Lung (tissue), 11 donors: ENCODE measurements at regions not wholly inside any gene's neighbourhood (a gene's known extent, or its start where the extent isn't known, plus 50 kb on each side); places are given as distances from the start of the nearest gene placed in this dataset.

Experiments
- ATAC-seq: fragments of 200-7000 bp; cut with Tn5 transposase; one replicate; pipeline ENCODE4 v1.9.1; 2020; ENCODE audit warnings: moderate number of reproducible peaks; ENCODE audit not compliant: insufficient read depth, low FRiP score
- DNase-seq, 3 donors: peaks; one replicate each; pipeline ENCODE4 v3.0.0-alpha.2; 2013 to 2017
- H3K27ac ChIP-seq, 2 donors: one replicate each; pipeline ENCODE4 v1.5.1; 2013; ENCODE audit warnings: mild to moderate bottlenecking in 2 of 2, moderate library complexity in 2 of 2, control low read depth in 1 of 2, inconsistent platforms in 1 of 2, low read depth in 1 of 2, low read length in 1 of 2
- H3K27me3 ChIP-seq, 3 donors: one replicate each; pipeline ENCODE4 v1.5.1; 2013; ENCODE audit warnings: low read length in 2 of 3; ENCODE audit not compliant: control insufficient read depth in 3 of 3, insufficient read depth in 3 of 3
- H3K36me3 ChIP-seq, 4 donors: one replicate each; pipeline ENCODE4 v1.5.1; 2013; ENCODE audit warnings: low read length in 4 of 4, mild to moderate bottlenecking in 1 of 4, moderate library complexity in 1 of 4; ENCODE audit not compliant: control insufficient read depth in 4 of 4, insufficient read depth in 4 of 4
- H3K4me1 ChIP-seq, 5 donors: one replicate each; pipeline ENCODE4 v1.5.1; 2013; ENCODE audit warnings: low read length in 5 of 5, mild to moderate bottlenecking in 2 of 5, moderate library complexity in 1 of 5; ENCODE audit not compliant: control insufficient read depth in 5 of 5, insufficient read depth in 5 of 5
- H3K4me3 ChIP-seq: one replicate; pipeline ENCODE4 v1.5.1; 2013; ENCODE audit warnings: mild to moderate bottlenecking, control low read depth, moderate library complexity
- H3K9ac ChIP-seq, 2 donors: one replicate each; pipeline ENCODE4 v1.5.1; 2013; ENCODE audit warnings: low read length in 2 of 2, control low read depth in 1 of 2; ENCODE audit not compliant: insufficient read depth in 1 of 2
- H3K9me3 ChIP-seq, 4 donors: one replicate each; pipeline ENCODE4 v1.5.1; 2013; ENCODE audit warnings: low read length in 3 of 4, mild to moderate bottlenecking in 1 of 4, moderate library complexity in 1 of 4; ENCODE audit not compliant: control insufficient read depth in 4 of 4, insufficient read depth in 3 of 4
- CTCF ChIP-seq: IDR thresholded peaks from 2 replicates; pipeline ENCODE4 v1.5.1; 2012; ENCODE audit warnings: mild to moderate bottlenecking; ENCODE audit errors: control extremely low read depth, extremely low read depth
- WGBS, 2 donors: extraction: QIAGEN DNeasy Blood & Tissue Kit; methylation state at CpG; one replicate each; pipeline ENCODE4 v1.1.7; 2013; 5-methylcytosine and 5-hydroxymethylcytosine counted together
- donor health status: control.
- donor health status: control.
- donor health status: Bipolar disorder and iron deficiency.
- donor health status: healthy.
- donor health status: DM: yes; HTN: yes; CAD: no.

- 90 to 93% methylated on average over 11 of the region's 11 CpGs for WGBS, 2 donors
- TF ChIP-seq CTCF = no peak
- no peaks in the 10 kb centered on the region for H3K27me3 ChIP-seq
- H3K36me3 ChIP-seq = no peaks in the 10 kb centered on the region
- H3K4me3 ChIP-seq = no peak overlapping the region
- no peak for ATAC-seq
- H3K27ac ChIP-seq = no peak overlapping the region
- H3K9ac ChIP-seq = no peak overlapping the region
- DNase-seq = no peak
- peaks cover 0 to 5% (median 2%) of the 10 kb centered on the region in 4 donors for H3K9me3 ChIP-seq
- H3K4me1 ChIP-seq = no peaks in the 10 kb centered on the region
Observed at GRCh38 chr6:67663105-67663895, 971.8 kb upstream of the ADGRB3 start.

GRCh38 chr6:67653561-67653960 lies 981.5 kb upstream of the ADGRB3 start:
- Histone ChIP-seq H3K27me3 (no peaks in the 10 kb centered on the region), H3K9me3 (no peaks in the 10 kb centered on the region), H3K27ac (no peak overlapping the region), H3K4me3 (no peak overlapping the region), H3K36me3 (no peaks in the 10 kb centered on the region), H3K4me1 (no peaks in the 10 kb centered on the region), H3K9ac (no peak overlapping the region)
- 87 to 89% methylated on average over 3 of the region's 3 CpGs for WGBS, 2 donors
- DNase-seq (no peak), ATAC-seq (no peak)
- no peak for TF ChIP-seq CTCF

- Histone ChIP-seq H3K4me1 (peaks cover 0 to 10% (median 0%) of the 10 kb centered on the region in 5 donors), H3K9me3 (no peaks in the 10 kb centered on the region), H3K9ac (no peak overlapping the region), H3K36me3 (no peaks in the 10 kb centered on the region), H3K27me3 (no peaks in the 10 kb centered on the region), H3K4me3 (no peak overlapping the region), H3K27ac (no peak overlapping the region)
- no peak for TF ChIP-seq CTCF
- 83 to 87% methylated on average over 1 of the region's 1 CpG for WGBS, 2 donors
- DNase-seq = no peak
- no peak for ATAC-seq
Observed at GRCh38 chr6:67646550-67646949, 988.5 kb upstream of the ADGRB3 start.
